K562 (cell line): ENCODE measurements at regions not wholly inside any gene's neighbourhood (a gene's known extent, or its start where the extent isn't known, plus 50 kb on each side); places are given as distances from the start of the nearest gene placed in this dataset.

Source experiments
- ATAC-seq: fragments of 200-7000 bp; cut with Tn5 transposase; 3 replicates; pipeline ENCODE4 v1.9.1; 2020; ENCODE audit warnings: moderate library complexity
- BruUV-seq: library from RNA; stranded (reverse); fragments of 400-500 nt; replicated peaks from 2 replicates; lab custom pipeline; 2021; lab: Mats Ljungman, UMichigan
- CTCF ChIA-PET: fragments of 300-600 bp; formaldehyde crosslinking; extraction: SDS; loops from one replicate; lab custom pipeline; 2021; ENCODE audit warnings: low intra/inter-chr PET ratio; lab: Yijun Ruan, JAX
- POLR2A ChIA-PET: fragments of 300-600, 350-650 bp; sonication (Branson Sonifier 250); formaldehyde crosslinking; extraction: SDS; loops from one replicate; lab custom pipeline; 2021; ENCODE audit warnings: antibody characterized with exemption, inconsistent platforms; lab: Yijun Ruan, JAX
- DNase-seq, 4 experiments: peaks; one replicate each; pipeline versions ENCODE4 v3.0.0 to v3.0.0-alpha.2; 2011 to 2018; ENCODE audit warnings: low spot score in 3 of 4, mixed read lengths in 3 of 4; ENCODE audit errors: extremely low read depth in 1 of 4
- FAIRE-seq: peaks from 2 replicates; lab custom pipeline; 2011; peaks lifted over from hg19 to GRCh38; lab: Jason Lieb, UNC
- H2AFZ ChIP-seq: 2 replicates; pipeline ENCODE4 v1.6.0; 2011; ENCODE audit warnings: low read depth, low read length, control low read depth, inconsistent platforms
- H3K27ac ChIP-seq: fragments of 200-600 bp; 3 replicates; pipeline ENCODE4 v1.8.0; 2011; ENCODE audit warnings: low read depth, mild to moderate bottlenecking, control low read depth, inconsistent platforms, low read length, moderate library complexity, mixed read lengths; ENCODE audit errors: extremely low read depth
- H3K27me3 ChIP-seq, 2 experiments: fragments of 300-600 bp in 1 of 2; 2 replicates in 1 of 2; 3 replicates in 1 of 2; pipeline versions ENCODE4 v1.6.0 to v1.8.0; 2011; ENCODE audit warnings: inconsistent platforms in 2 of 2, low read length in 2 of 2, mild to moderate bottlenecking in 1 of 2, mixed read lengths in 1 of 2, moderate library complexity in 1 of 2; ENCODE audit not compliant: control insufficient read depth in 2 of 2, insufficient read depth in 2 of 2
- H3K36me3 ChIP-seq: fragments of 300-600 bp; 3 replicates; pipeline ENCODE4 v1.8.0; 2011; ENCODE audit warnings: mild to moderate bottlenecking, low read length, inconsistent platforms; ENCODE audit not compliant: control insufficient read depth, insufficient read depth
- H3K4me1 ChIP-seq, 2 experiments: fragments of 200-600 bp in 1 of 2; replicated peaks in 1 of 2; 2 replicates in 1 of 2; 3 replicates in 1 of 2; pipeline versions ENCODE4 v1.5.1 to v1.8.0; 2011; ENCODE audit warnings: inconsistent platforms in 2 of 2, low read length in 2 of 2, mild to moderate bottlenecking in 1 of 2, mixed read lengths in 1 of 2, moderate library complexity in 1 of 2; ENCODE audit not compliant: control insufficient read depth in 2 of 2, insufficient read depth in 2 of 2
- H3K4me2 ChIP-seq: 2 replicates; pipeline ENCODE4 v1.6.1; 2011; ENCODE audit warnings: low read length, control low read depth, inconsistent platforms, mixed read lengths; ENCODE audit not compliant: insufficient read depth
- H3K4me3 ChIP-seq: fragments of 200-600 bp; sonication (generic), shearing (Covaris generic); 2 replicates; pipeline ENCODE4 v1.5.1; 2016; ENCODE audit warnings: control low read depth, inconsistent platforms
- H3K79me2 ChIP-seq: fragments of 200-600 bp; 3 replicates; pipeline ENCODE4 v1.8.0; 2011; ENCODE audit warnings: low read length, inconsistent platforms; ENCODE audit not compliant: control insufficient read depth, insufficient read depth
- H3K9ac ChIP-seq, 2 experiments: 2 replicates each; pipeline versions ENCODE4 v1.6.0 to v1.6.1; 2011; ENCODE audit warnings: low read depth in 2 of 2, low read length in 2 of 2, control low read depth in 1 of 2, inconsistent platforms in 1 of 2, mild to moderate bottlenecking in 1 of 2, mixed read lengths in 1 of 2; ENCODE audit not compliant: insufficient read depth in 1 of 2
- H3K9me1 ChIP-seq: one replicate; pipeline ENCODE4 v1.6.0; 2011; ENCODE audit warnings: inconsistent platforms, mild to moderate bottlenecking, low read length, moderate library complexity; ENCODE audit not compliant: control insufficient read depth, insufficient read depth
- H3K9me3 ChIP-seq: replicated peaks from 2 replicates; pipeline ENCODE4 v1.5.1; 2011; ENCODE audit warnings: low read depth, low read length, inconsistent platforms; ENCODE audit not compliant: control insufficient read depth, insufficient read depth
- H4K20me1 ChIP-seq: replicated peaks from 2 replicates; pipeline ENCODE4 v1.6.1; 2011; ENCODE audit warnings: low read length, inconsistent platforms, mixed read lengths; ENCODE audit not compliant: control insufficient read depth, insufficient read depth
- ARID4B ChIP-seq: sonication (generic); formaldehyde crosslinking; IDR thresholded peaks from 2 replicates; pipeline ENCODE4 v1.8.0; 2022; ENCODE audit warnings: mild to moderate bottlenecking, missing genetic modification reagents
- CBFA2T2 ChIP-seq: fragments of 450-650 bp; conservative IDR thresholded peaks from 2 replicates; pipeline ENCODE4 v1.6.1; 2017; ENCODE audit warnings: mild to moderate bottlenecking
- ELK3 ChIP-seq: fragments of 450-650 bp; formaldehyde crosslinking; IDR thresholded peaks from 2 replicates; pipeline ENCODE4 v1.4.0; 2020; ENCODE audit warnings: mild to moderate bottlenecking
- GATAD2A ChIP-seq: fragments of 450-650 bp; IDR thresholded peaks from 2 replicates; pipeline ENCODE4 v1.6.1; 2017
- HEY1 ChIP-seq: fragments of 250-450 bp; sonication (Bioruptor Pico); IDR thresholded peaks from 2 replicates; pipeline ENCODE4 v1.5.0; 2020; ENCODE audit warnings: mild to moderate bottlenecking, moderate library complexity, borderline replicate concordance
- HMGN3 ChIP-seq: IDR thresholded peaks from 2 replicates; pipeline ENCODE4 v1.6.1; 2011; ENCODE audit warnings: borderline replicate concordance, low read depth, mild to moderate bottlenecking, mixed read lengths, low read length; ENCODE audit not compliant: insufficient read length; ENCODE audit errors: extremely low read depth
- PHF20 ChIP-seq: fragments of 450-650 bp; IDR thresholded peaks from 2 replicates; pipeline ENCODE4 v1.6.1; 2018; ENCODE audit not compliant: partially characterized antibody
- PKNOX1 ChIP-seq: fragments of 450-650 bp; IDR thresholded peaks from 2 replicates; pipeline ENCODE4 v1.6.1; 2016
- PPARD ChIP-seq: fragments of 250-450 bp; sonication (Bioruptor Pico); IDR thresholded peaks from 2 replicates; pipeline ENCODE4 v1.8.0; 2022; ENCODE audit warnings: inconsistent platforms, mild to moderate bottlenecking, moderate library complexity
- SPI1 ChIP-seq: IDR thresholded peaks from 2 replicates; pipeline ENCODE4 v1.6.1; 2011; ENCODE audit warnings: low read depth, low read length, control low read depth, borderline replicate concordance
- TBP ChIP-seq: optimal IDR thresholded peaks from 2 replicates; pipeline ENCODE3; 2011; ENCODE audit warnings: low read depth, low read length, improper control_type of control experiment
- TRIM28 ChIP-seq: fragments of 450-650 bp; IDR thresholded peaks from 2 replicates; pipeline ENCODE4 v1.6.1; 2017
- WGBS: fragments of 100-300 bp; shearing (Covaris generic); methylation state at CpG from one replicate; pipeline ENCODE4 v1.1.6; 2016; ENCODE audit warnings: low coverage, mixed read lengths; ENCODE audit not compliant: insufficient coverage; ENCODE audit errors: missing lambda C conversion rate; 5-methylcytosine and 5-hydroxymethylcytosine counted together
- in situ Hi-C: fragments of 300-500 bp; cut with MboI; formaldehyde crosslinking; loops from 4 replicates; pipeline ENCODE4 v1.15.0; 2018; ENCODE audit warnings: inconsistent platforms, mixed read lengths
- intact Hi-C: fragments of 100-400 bp; cut with micrococcal nuclease; formaldehyde crosslinking; loops from 2 replicates; pipeline ENCODE4 v1.14.2; 2022

DNA sequence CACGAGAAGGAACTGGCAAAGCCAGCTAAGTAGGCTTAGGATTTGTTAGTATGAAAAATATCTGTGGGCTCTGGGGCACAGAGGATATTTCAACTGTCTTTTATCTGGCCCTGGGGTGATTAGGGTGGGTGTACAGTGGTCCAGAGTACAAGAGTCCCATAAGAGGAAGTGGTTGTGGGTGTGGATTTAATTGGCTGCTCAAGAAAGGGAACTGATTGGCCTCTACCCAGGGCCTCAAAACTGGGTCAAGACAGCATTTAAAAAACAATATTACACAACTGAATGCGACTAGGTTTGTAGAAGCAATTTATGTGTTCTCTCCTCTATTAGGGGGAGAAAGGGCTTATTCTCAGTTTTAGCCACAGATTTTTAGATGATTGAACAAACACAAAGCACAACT, 1353.4 kb upstream of the WWC1 start:
- ChIA-PET CTCF (no interaction called here), POLR2A (interaction anchor here (0.6 kb wide), 1 partner anchor 1650 kb away, joined by 3 read pairs; no protein-coding TSS in a partner anchor)
- Histone ChIP-seq H3K4me1 (no peaks in the 10 kb centered on the region), H3K4me3 (no peak overlapping the region), H3K79me2 (no peaks in the 10 kb centered on the region), H3K27me3 (no peaks in the 10 kb centered on the region), H3K4me2 (no peak overlapping the region), H3K27ac (no peak overlapping the region), H3K9me1 (no peaks in the 10 kb centered on the region), H4K20me1 (no peaks in the 10 kb centered on the region), H2AFZ (no peak overlapping the region), H3K36me3 (no peaks in the 10 kb centered on the region), H3K9ac (no peak overlapping the region), H3K9me3 (no peaks in the 10 kb centered on the region)
- in situ Hi-C loops (no loop called here), intact Hi-C loops (no loop called here)
- no peak for DNase-seq
- FAIRE-seq = no peak
- 4% methylated on average over 2 of the region's 2 CpGs for WGBS
- BruUV-seq = no TSS peak
- peak; percentile 8; the same call in 1 of the 2 replicates for TF ChIP-seq SPI1
- no peak for TF ChIP-seq HMGN3
- no peak for TF ChIP-seq PPARD
- ATAC-seq = no peak

DNA sequence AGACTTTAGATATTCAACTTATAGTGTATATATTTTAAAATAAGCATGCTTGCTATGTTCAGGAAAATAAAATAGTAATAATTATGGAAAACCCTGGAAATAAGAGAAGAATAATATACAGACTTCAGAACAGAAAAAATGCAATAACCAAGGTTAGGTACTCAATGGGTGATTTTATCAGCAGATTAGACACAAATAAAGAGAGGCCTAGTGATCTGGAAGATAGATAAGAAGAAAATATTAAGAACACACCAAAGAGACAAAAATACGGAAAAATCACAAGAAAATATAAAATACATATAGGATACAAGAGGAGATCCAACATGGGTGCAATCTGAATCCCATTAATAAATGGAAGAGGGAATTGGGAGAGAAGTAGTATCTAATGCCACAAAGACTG, 1348.5 kb upstream of the WWC1 start:
- FAIRE-seq (no peak), ATAC-seq (no peak), DNase-seq (no peak)
- Histone ChIP-seq H3K9me1 (no peaks in the 10 kb centered on the region), H3K27ac (no peak overlapping the region), H3K79me2 (no peaks in the 10 kb centered on the region), H3K9me3 (no peaks in the 10 kb centered on the region), H3K27me3 (no peaks in the 10 kb centered on the region), H3K9ac (no peak overlapping the region), H3K4me2 (no peak overlapping the region), H3K4me1 (no peaks in the 10 kb centered on the region), H3K36me3 (no peaks in the 10 kb centered on the region), H4K20me1 (no peaks in the 10 kb centered on the region), H3K4me3 (no peak overlapping the region), H2AFZ (no peak overlapping the region)
- ChIA-PET CTCF (no interaction called here), POLR2A (no interaction called here)
- intact Hi-C loops (no loop called here), in situ Hi-C loops (no loop called here)
- no TSS peak for BruUV-seq
- WGBS = 0% methylated on average over 1 of the region's 1 CpG
- TF ChIP-seq ARID4B (no peak), PKNOX1 (no peak), CBFA2T2 (no peak), TRIM28 (no peak), TBP (no peak), GATAD2A (no peak), PHF20 (no peak), HEY1 (no peak), ELK3 (no peak)
